Activated B cell treated with CpG ODN at 0.5 μM for 24 hours (primary cell): ENCODE measurements at regions not wholly inside any gene's neighbourhood (a gene's known extent, or its start where the extent isn't known, plus 50 kb on each side); places are given as distances from the start of the nearest gene placed in this dataset.

Source experiments
- ATAC-seq: fragments of 200-7000 bp; cut with Tn5 transposase; one replicate; pipeline ENCODE4 v1.10.0; 2021; ENCODE audit warnings: low read depth, mild to moderate bottlenecking, moderate library complexity
- CTCF ChIA-PET: fragments of 350-600 bp; sonication (Branson Sonifier 250); formaldehyde crosslinking; loops from one replicate; lab custom pipeline; 2021; ENCODE audit warnings: antibody characterized with exemption; lab: Charles Lee
- POLR2A ChIA-PET: fragments of 350-600 bp; sonication (Branson Sonifier 250); formaldehyde crosslinking; loops from one replicate; lab custom pipeline; 2021; ENCODE audit warnings: antibody characterized with exemption; lab: Charles Lee
- DNase-seq: peaks from one replicate; pipeline ENCODE4 v3.0.0; 2022
- H3K27ac Mint-ChIP-seq: one replicate; pipeline ENCODE4 v1.8.0; 2020; ENCODE audit warnings: mixed read lengths
- H3K27me3 Mint-ChIP-seq: one replicate; pipeline ENCODE4 v1.8.0; 2021; ENCODE audit warnings: mixed read lengths
- H3K36me3 Mint-ChIP-seq: one replicate; pipeline ENCODE4 v1.8.0; 2021; ENCODE audit warnings: low read depth, mixed read lengths
- H3K4me1 Mint-ChIP-seq: one replicate; pipeline ENCODE4 v1.8.0; 2021; ENCODE audit warnings: mixed read lengths
- H3K4me3 Mint-ChIP-seq: one replicate; pipeline ENCODE4 v1.8.0; 2020; ENCODE audit warnings: mild to moderate bottlenecking, mixed read lengths
- H3K9me3 Mint-ChIP-seq: one replicate; pipeline ENCODE4 v1.8.0; 2020; ENCODE audit warnings: mixed read lengths
- CTCF ChIP-seq: fragments of 200-600 bp; IDR thresholded peaks from one replicate; pipeline ENCODE4 v1.8.0; 2022; ENCODE audit warnings: antibody characterized with exemption, mild to moderate bottlenecking
- intact Hi-C: fragments of 100-400 bp; cut with micrococcal nuclease; formaldehyde crosslinking; loops from one replicate; pipeline ENCODE4 v1.15.1; 2024

- Mint-ChIP-seq H3K4me3 (no peak overlapping the region), H3K27ac (no peak overlapping the region), H3K4me1 (peaks cover 7% of the 10 kb centered on the region), H3K27me3 (peaks cover 4% of the 10 kb centered on the region), H3K9me3 (peaks cover 2% of the 10 kb centered on the region), H3K36me3 (no peaks in the 10 kb centered on the region)
- CTCF ChIA-PET, result no interaction called here
- TF ChIP-seq CTCF, result no peak
- POLR2A ChIA-PET, result no interaction called here
- DNase-seq (no peak), ATAC-seq (no peak)
- intact Hi-C loops, result no loop called here
These were observed 248.0 kb downstream of the CASP12 start for GRCh38 chr11:104650234-104650633.

DNA sequence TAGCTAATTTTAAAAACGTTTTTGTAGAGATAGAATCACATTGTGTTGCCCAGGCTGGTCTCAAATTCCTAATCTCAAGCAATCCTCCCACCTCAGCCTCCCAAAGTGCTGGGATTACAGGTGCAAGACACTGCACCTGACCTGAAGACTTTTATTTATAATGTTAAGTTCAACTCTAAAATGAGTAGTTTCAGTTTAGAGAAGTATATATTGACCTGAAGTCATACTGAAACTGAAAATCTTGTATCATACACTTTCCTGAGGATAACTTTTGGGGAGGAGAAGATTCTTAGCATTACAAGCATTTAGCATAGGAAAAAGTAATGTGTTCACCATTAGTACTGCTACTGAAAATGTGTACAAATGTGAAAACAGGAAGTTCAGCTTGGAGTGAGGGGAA, 249.3 kb downstream of the CASP12 start:
- Mint-ChIP-seq H3K4me1 (peaks cover 7% of the 10 kb centered on the region), H3K27ac (no peak overlapping the region), H3K36me3 (no peaks in the 10 kb centered on the region), H3K9me3 (peaks cover 2% of the 10 kb centered on the region), H3K4me3 (no peak overlapping the region), H3K27me3 (peaks cover 4% of the 10 kb centered on the region)
- no peak for ATAC-seq
- TF ChIP-seq CTCF, result no peak
- intact Hi-C loops, result no loop called here
- ChIA-PET POLR2A (no interaction called here), CTCF (no interaction called here)
- DNase-seq, result no peak

- CTCF ChIA-PET, result no interaction called here
- no peaks in the 10 kb centered on the region for H3K36me3 Mint-ChIP-seq
- no peak overlapping the region for H3K4me3 Mint-ChIP-seq
- H3K9me3 Mint-ChIP-seq, result peaks cover 2% of the 10 kb centered on the region
- ATAC-seq (no peak), DNase-seq (no peak)
- intact Hi-C loops, result no loop called here
- TF ChIP-seq CTCF, result no peak
- H3K4me1 Mint-ChIP-seq, result peaks cover 3% of the 10 kb centered on the region
- POLR2A ChIA-PET, result no interaction called here
- no peak overlapping the region for H3K27ac Mint-ChIP-seq
- peaks cover 4% of the 10 kb centered on the region for H3K27me3 Mint-ChIP-seq
These were observed 252.7 kb downstream of the CASP12 start for GRCh38 chr11:104645261-104646222.

DNA sequence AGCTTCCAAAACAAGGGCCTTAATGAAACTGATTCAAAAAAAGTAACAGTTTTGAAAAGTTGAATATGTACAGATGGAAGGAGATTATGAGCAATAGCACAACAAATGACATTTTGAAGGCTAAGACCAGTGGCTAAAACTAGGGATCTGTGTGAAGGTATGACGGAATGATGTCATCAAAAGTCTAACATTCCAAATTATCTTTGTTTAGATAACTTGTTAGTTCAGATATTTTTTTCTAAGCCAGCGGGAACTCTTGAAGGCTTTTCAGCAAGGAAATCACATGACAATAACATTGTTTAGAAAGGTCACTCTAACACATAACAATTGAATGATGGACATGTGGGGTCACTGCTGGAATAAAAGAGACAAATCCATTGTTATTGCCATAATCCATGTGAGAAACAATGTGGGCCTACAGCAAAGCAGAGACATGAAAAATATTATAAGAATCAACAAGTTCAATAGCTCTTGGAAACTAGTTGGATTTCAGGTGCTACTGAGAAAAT, 260.5 kb downstream of the CASP12 start:
- intact Hi-C loops, result no loop called here
- Mint-ChIP-seq H3K4me3 (no peak overlapping the region), H3K27me3 (no peaks in the 10 kb centered on the region), H3K27ac (no peak overlapping the region), H3K4me1 (no peaks in the 10 kb centered on the region), H3K36me3 (no peaks in the 10 kb centered on the region), H3K9me3 (no peaks in the 10 kb centered on the region)
- CTCF ChIA-PET, result no interaction called here
- POLR2A ChIA-PET, result no interaction called here
- ATAC-seq (no peak), DNase-seq (no peak)
- no peak for TF ChIP-seq CTCF

GRCh38 chr11:104633226-104633625, 265.0 kb downstream of the CASP12 start:
- DNase-seq, result no peak
- intact Hi-C loops, result no loop called here
- CTCF ChIA-PET, result no interaction called here
- ATAC-seq, result no peak
- Mint-ChIP-seq H3K9me3 (no peaks in the 10 kb centered on the region), H3K4me3 (no peak overlapping the region), H3K36me3 (no peaks in the 10 kb centered on the region), H3K27me3 (peaks cover 1% of the 10 kb centered on the region), H3K4me1 (no peaks in the 10 kb centered on the region), H3K27ac (no peak overlapping the region)
- POLR2A ChIA-PET, result no interaction called here
- TF ChIP-seq CTCF, result no peak
